GM21576 (cell line): ENCODE measurements at regions not wholly inside any gene's neighbourhood (a gene's known extent, or its start where the extent isn't known, plus 50 kb on each side); places are given as distances from the start of the nearest gene placed in this dataset.

Experiments
- ATAC-seq: cut with Tn5 transposase; IDR thresholded peaks from one replicate; pipeline ENCODE4 v1.9.1; 2021; ENCODE audit warnings: mild to moderate bottlenecking, moderate library complexity; ENCODE audit not compliant: unreplicated experiment

DNA sequence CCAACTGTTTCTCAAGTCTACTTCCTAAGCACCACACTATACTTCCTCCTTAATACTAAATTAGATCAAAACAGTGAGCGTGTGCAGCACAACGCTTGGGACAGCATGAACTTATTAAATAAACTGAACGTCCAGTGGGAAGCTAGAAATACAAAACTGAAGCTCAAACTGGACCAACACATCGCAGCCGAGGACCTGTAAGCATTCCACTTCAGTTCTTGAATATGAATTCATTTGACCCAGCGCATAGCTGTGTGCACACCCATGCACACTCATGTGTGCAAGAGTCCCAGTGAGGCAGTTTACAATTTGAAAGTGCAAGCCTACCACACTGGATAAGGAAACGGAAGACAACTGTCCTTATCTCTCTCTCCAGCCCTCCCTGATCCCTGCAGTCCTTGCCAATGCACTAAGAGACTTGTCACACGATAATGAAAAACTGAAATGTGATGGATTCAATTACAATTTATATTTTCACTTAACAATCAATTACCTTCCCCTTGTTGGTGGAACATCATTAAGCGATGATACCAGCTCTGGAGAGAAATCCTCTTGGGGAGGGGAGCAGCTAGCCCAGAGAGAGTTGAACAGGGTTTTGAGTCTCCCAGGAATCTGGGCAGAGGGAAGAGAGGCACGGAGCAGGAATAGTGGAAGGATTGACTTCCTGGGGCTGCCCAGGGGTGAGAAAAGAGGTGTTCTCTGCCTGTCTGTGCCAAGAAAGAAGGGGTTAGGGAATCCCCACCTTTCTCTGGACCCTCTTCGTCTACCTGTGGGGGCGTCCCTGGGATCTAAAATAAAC, 186.5 kb upstream of the KLHL29 start:
- no peak for ATAC-seq

DNA sequence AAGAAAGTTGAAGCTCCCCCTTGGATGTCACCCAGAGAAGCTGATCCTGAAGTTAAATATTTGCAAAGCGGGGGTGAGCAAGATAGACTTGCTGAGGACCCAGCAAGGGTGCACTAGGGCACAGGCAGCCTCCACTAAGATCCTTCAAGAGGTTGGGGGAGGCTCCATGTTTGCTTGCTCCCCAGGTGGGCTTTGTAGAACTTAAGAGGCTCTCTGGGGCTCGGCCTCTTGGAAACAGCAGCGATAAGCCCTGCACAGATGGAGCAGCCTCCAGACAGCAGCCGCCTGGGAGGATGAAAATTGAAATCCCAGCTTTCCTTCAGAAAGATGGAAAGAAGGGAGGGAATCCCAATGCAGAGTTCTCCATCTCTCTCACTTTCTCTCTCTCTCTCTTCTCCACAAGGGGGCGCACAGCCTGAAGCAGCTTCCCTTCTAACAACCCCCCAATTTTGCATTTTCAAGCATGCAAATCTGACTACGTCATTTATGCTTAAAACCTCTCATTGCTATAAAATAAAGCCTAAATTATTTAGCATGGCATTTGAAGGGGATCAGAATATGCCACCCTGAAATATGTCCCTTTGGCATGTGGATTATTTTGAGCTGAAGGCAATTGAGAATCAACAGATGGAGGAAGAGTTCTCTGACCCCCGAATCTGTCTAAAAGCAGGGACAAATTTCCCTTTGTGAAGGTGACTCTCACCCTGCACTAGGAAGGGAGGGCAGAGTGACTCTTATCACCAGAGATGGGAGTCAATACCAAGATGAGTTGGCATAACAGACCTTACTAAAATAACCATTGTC, 185.7 kb upstream of the KLHL29 start:
- no peak for ATAC-seq

DNA sequence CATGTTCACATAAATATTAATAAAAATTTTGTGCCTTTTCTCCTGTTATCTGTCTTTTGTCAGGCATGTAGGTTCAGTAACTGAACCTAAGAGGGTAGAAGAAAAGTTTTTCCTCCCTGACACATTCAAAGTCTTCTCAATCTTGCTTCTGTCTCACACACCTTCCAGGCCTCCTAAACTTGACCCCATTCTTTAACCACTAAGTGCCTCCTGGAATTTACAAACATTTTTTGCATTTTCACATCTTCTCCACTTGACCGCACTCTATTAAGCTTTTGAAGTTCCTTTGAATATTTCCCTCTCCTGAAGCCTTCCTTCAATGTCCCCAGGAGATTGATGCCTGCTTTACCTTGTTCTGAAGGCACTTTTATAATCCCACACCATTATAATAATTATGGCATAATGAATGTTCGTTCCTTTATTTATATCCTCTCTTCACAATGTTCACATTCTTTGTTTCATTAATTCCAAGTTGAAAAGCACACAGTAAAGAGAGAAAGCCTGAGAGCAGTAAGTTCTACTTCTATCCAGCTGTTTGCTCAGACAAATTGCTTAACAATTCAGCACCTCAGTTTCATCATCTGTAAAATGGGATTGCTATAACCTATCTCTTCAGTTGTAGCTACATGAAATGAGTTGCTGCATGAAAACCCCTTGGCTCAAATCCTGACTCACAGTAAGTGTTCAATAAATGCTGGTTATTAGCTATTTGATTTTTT, 184.8 kb upstream of the KLHL29 start:
- ATAC-seq, result no peak

GRCh38 chr2:23200787-23201114, 184.2 kb upstream of the KLHL29 start:
- no peak for ATAC-seq

GRCh38 chr2:23203383-23203782, 181.6 kb upstream of the KLHL29 start:
- no peak for ATAC-seq

GRCh38 chr2:23204685-23205242, 180.2 kb upstream of the KLHL29 start:
- no peak for ATAC-seq

DNA sequence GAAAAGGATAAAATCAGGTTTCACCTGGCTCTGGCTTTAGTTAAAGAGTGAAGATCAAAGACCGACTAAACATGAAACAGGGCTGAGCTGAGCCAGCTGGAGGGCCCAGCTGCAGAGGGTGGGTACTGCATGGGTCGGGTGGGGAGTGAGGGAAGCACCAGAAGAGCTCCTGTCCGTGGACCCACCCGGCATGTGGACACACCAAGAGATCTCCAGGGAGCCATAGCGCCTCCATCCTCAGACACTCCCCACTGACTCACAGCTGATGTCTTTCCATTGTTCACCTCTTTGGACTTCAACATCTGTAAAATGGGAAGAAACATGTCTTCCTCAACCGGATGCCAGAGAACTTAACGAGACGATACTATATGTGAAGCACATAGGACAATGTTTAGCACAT, 178.3 kb upstream of the KLHL29 start:
- ATAC-seq, result no peak

DNA sequence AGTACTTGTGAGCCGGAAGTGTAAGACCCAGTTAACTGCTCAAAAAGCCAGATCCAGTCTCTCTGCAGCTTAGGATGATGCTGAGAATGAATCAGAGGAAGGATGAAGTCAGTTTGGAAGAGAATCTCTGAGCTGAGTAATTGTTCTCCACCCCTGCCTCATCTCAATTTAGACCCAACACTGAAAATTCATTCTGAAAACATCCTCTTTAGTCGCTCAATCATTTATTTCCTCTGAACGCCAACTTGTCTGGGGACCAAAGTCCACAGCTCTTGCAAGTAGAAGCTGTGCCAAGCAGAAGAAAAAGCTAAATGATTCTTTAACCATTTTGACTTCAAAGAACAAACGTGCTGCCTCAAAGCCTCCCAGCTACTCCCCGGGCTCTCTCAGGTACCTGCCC, 177.1 kb upstream of the KLHL29 start:
- no peak for ATAC-seq

GRCh38 chr2:23208339-23208738, 176.6 kb upstream of the KLHL29 start:
- ATAC-seq, result no peak

DNA sequence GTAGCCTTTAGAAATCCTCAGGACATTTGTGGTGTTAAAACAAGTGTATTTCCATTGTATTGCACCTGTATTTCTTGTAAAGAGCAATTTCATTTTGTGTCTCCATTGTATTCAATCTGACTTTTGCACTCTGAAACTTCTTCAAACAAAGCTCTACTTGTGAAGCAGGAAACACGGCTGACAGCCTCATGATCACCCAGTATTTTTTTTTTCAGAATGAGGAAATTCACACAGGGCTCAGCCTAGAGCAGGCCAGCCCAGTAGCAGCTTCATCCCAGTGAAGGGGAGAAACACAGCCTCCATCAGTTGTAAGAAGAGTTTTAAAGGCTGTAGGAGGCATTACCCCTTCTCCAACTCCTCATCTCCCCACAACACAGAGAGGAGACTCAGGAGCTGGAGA, 175.9 kb upstream of the KLHL29 start:
- ATAC-seq, result no peak

GRCh38 chr2:23211987-23212583, 172.9 kb upstream of the KLHL29 start:
- no peak for ATAC-seq

DNA sequence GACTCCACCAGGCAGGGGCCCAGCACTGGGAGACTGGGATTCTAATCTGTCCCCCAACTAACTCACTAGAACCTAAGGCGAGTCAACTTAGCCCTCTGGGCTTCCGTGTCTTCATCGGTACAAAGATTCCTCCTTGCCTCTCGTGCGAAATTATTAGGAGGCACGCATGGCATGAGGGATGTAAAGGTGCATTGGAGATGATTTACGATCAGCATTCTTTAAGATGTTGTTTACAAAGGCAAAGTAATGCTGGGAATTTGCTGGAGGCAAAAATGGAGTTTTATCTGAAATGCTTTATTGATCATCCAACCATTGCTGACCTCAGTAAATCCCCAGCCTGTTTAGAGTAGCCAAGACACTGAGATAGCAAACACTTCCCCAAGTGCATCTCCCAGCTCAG, 171.8 kb upstream of the KLHL29 start:
- ATAC-seq, result no peak

- no peak for ATAC-seq
Measured at GRCh38 chr2:23215016-23215415, 170.0 kb upstream of the KLHL29 start.

DNA sequence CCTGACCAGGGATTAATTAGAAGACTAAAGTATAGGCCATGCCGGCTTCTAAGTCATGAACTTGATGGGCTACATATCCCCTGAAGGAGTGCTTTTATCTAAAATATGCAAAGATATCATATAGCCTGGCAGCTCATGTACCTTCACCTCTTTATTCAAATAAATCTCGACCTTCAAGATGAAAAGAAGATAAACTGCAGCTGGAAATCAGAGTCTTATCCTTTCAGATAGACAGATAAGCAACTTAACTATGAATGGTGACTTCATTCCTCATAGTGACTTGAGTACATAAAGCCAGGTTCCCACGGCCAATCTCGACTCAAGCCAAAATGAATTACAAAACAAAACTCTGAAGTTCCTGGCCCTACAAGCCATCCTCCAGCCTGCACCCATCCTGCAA, 165.3 kb upstream of the KLHL29 start:
- no peak for ATAC-seq

GRCh38 chr2:23220513-23221094, 164.4 kb upstream of the KLHL29 start:
- no peak for ATAC-seq

DNA sequence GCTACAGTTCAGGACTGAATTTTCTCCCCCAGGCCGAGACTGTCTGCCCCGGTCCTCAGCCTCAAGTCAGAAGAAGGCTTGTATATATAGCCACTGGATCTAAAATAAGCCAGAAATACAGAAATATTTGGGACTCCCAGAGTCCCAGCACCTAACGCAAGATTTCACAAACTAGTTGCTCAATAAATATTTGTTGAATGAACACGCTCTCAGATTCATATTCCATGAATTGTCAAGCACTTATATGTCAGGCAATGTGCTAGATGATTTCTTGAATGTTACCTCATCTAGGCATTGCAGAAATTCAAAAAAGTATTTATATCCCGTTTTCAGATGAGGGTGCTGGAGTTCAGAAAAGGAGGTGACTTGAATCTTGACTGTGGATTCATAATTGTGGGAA, 163.7 kb upstream of the KLHL29 start:
- ATAC-seq, result no peak

GRCh38 chr2:23221901-23222300, 163.1 kb upstream of the KLHL29 start:
- no peak for ATAC-seq

DNA sequence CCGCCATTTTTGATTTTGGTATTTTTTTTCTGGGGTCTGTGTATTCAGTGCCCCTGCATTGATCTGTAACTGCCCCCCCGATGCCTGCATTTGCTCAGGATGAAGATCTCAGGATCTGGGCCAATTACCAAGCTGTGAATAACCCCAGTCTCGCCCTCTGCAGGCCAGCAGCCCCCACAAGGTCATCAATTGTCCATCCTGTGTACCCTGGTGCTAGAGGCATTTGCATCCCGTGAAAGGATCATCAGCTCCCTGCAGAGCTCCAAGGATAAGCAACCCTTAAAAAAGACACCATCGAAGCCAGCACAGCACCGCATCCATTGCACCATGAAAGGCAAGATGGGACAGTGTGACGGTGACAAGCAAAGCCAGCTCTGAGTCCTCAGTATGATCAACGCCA, 154.1 kb upstream of the KLHL29 start:
- ATAC-seq, result no peak

- ATAC-seq, result no peak
Measured at GRCh38 chr2:23231865-23232264, 153.1 kb upstream of the KLHL29 start.

- no peak for ATAC-seq
Measured at GRCh38 chr2:23235292-23235691, 149.7 kb upstream of the KLHL29 start.

DNA sequence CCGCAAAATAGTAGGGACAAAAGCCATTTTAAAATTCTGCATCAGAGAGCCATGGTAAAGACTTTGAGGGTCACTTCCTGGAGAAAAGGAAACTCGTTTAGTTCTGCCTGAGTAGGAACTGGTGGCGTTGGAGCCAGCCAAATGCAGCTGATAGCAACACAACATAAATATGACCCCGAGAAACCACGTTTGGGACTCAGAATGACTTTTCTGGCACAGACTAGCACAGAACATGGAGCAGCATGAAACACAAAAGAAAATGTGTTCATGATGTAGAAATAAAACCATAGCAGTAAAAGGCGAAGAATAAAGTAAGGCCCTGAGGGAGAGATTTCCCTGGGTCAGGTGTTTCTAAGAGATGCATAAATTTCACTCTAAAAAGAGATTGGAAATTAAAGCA, 149.2 kb upstream of the KLHL29 start:
- no peak for ATAC-seq
